ENCODE measurements at regions not wholly inside any gene's neighbourhood (a gene's known extent, or its start where the extent isn't known, plus 50 kb on each side); places are given as distances from the start of the nearest gene placed in this dataset.

DNA sequence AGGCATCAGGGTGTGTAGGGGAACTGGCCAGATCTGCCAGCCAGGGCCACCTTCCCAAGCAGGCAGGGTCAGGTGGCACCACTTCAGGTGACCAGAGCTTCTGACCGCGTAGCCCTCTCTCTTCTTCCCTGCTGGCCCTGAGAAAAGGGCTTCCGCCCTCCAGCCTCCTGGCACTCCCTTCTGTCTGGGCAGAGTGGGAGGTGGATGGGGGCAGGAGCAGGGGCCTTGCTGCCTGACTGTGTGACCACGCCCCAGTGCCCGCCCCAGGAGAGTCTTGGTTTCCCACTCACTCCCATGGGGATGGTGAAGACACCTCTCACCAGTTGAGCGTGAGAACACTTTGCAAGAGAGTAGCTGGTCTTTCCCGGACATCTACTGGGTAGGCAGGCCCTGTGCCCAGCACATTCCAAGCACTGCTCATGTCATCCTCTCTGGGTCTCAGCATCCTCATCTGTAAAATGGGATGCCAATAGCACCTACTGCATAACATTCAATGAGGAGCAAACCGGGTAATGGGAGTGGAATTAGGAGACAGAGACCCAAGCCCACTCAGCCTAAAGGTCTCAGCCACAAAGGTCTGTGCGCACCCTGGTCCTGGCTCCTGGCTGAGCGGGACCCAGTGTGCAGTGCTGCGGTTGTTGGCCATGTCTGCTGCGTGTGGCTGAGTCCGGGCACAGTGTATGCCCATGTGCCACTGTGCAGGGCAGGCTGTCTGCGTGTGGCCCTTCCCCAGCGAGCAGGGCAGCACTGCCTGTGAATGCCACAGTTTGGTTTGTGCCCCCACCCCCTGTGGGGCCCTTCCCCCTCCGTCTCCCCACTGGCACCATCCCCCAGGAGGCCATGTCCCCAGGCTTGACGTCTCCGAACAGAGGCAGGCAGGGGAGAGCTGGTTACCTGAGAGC lies 179.1 kb upstream of the IER5L start:
- Histone ChIP-seq H3K36me3 (ENCODE audit: insufficient read depth, low read length, poor library complexity, severe bottlenecking) (no peaks in the 10 kb centered on the region), H3K27me3 (replicated peaks; ENCODE audit: insufficient read depth, low read depth, low read length, poor library complexity) (no peaks in the 10 kb centered on the region), H3K4me1 (ENCODE audit: insufficient read depth, low read length, poor library complexity, severe bottlenecking) (peaks cover 12% of the 10 kb centered on the region), H3K4me3 (ENCODE audit: low read depth, low read length, poor library complexity, severe bottlenecking) (no peak overlapping the region), H3K27ac (ENCODE audit: low read depth, low read length, poor library complexity, severe bottlenecking) (no peak overlapping the region), H3K9me3 (ENCODE audit: low read depth, low read length, poor library complexity, severe bottlenecking) (peaks cover 5% of the 10 kb centered on the region)
- ChIA-PET CTCF (no interaction called here), POLR2A (ENCODE audit: low non-redundant PET) (interaction anchor here (0.6 kb wide), 1 partner anchor 19 kb away, joined by 6 read pairs; no protein-coding TSS in a partner anchor)
- no peak for TF ChIP-seq EZH2 (IDR thresholded peaks at IDR 0.05; ENCODE audit: borderline replicate concordance, low read depth, low read length, poor library complexity, severe bottlenecking)
- TF ChIP-seq, protein P1, sequence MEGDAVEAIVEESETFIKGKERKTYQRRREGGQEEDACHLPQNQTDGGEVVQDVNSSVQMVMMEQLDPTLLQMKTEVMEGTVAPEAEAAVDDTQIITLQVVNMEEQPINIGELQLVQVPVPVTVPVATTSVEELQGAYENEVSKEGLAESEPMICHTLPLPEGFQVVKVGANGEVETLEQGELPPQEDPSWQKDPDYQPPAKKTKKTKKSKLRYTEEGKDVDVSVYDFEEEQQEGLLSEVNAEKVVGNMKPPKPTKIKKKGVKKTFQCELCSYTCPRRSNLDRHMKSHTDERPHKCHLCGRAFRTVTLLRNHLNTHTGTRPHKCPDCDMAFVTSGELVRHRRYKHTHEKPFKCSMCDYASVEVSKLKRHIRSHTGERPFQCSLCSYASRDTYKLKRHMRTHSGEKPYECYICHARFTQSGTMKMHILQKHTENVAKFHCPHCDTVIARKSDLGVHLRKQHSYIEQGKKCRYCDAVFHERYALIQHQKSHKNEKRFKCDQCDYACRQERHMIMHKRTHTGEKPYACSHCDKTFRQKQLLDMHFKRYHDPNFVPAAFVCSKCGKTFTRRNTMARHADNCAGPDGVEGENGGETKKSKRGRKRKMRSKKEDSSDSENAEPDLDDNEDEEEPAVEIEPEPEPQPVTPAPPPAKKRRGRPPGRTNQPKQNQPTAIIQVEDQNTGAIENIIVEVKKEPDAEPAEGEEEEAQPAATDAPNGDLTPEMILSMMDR (conservative IDR thresholded peaks at IDR 0.05; ENCODE audit: low read depth, low read length): no peak
- intact Hi-C loops (cut with micrococcal nuclease; ENCODE audit: unreplicated experiment): no loop called here
- no TSS peak for BruUV-seq (replicated peaks)
- DNase-seq (ENCODE audit: low spot score): no peak

DNA sequence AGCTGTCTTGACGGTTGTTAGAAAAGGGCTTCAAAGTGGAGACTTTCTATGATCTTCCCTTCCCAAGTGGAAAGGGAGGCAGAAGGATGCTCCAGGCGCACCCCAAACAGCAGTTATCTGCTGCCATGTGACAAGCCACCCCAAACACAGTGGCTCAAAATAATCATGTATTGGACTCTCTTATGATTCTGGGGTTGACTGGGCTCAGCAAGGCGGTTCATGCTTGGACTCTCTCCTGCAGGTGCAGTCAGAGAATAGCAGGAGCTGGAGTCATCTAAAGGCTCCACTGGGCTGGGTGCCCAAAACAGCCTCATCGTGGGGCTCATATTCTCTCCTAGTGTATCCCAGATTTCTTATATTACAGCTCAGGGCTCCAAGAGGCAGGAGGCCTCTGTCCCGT lies 177.6 kb upstream of the IER5L start:
- no peak overlapping the region for H3K4me3 ChIP-seq (ENCODE audit: low read depth, low read length, poor library complexity, severe bottlenecking)
- no TSS peak for BruUV-seq (replicated peaks)
- no peaks in the 10 kb centered on the region for H3K36me3 ChIP-seq (ENCODE audit: insufficient read depth, low read length, poor library complexity, severe bottlenecking)
- ChIA-PET CTCF (no interaction called here), POLR2A (ENCODE audit: low non-redundant PET) (no interaction called here)
- no peak overlapping the region for H3K27ac ChIP-seq (ENCODE audit: low read depth, low read length, poor library complexity, severe bottlenecking)
- H3K9me3 ChIP-seq (ENCODE audit: low read depth, low read length, poor library complexity, severe bottlenecking): peaks cover 5% of the 10 kb centered on the region
- no peaks in the 10 kb centered on the region for H3K27me3 ChIP-seq (replicated peaks; ENCODE audit: insufficient read depth, low read depth, low read length, poor library complexity)
- H3K4me1 ChIP-seq (ENCODE audit: insufficient read depth, low read length, poor library complexity, severe bottlenecking): peaks cover 26% of the 10 kb centered on the region
- TF ChIP-seq, protein P1 (conservative IDR thresholded peaks at IDR 0.05; ENCODE audit: low read depth, low read length): no peak
- no peak for TF ChIP-seq EZH2 (IDR thresholded peaks at IDR 0.05; ENCODE audit: borderline replicate concordance, low read depth, low read length, poor library complexity, severe bottlenecking)
- intact Hi-C loops (cut with micrococcal nuclease; ENCODE audit: unreplicated experiment): no loop called here
- no peak for DNase-seq (ENCODE audit: low spot score)

DNA sequence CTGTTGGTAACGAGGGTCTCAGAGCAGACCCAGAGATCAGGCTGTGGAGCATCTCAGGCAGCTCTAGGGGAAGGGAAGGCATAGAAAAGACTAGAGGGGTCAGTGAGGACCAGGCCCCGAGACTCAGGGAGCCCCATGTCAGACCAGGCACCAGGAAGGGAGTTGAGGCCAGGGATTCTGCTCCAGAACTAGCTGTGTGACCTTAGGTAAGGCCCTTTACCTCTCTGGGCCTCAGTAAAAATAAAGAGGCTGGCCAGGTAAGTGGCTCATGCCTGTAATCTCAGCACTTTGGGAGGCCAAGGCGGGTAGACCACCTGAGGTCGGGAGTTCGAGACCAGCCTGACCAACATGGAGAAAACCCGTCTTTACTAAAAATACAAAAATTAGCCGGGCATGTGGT lies 176.4 kb upstream of the IER5L start:
- BruUV-seq (replicated peaks): no TSS peak
- ChIA-PET POLR2A (ENCODE audit: low non-redundant PET) (no interaction called here), CTCF (no interaction called here)
- Histone ChIP-seq H3K4me1 (ENCODE audit: insufficient read depth, low read length, poor library complexity, severe bottlenecking) (peaks cover 26% of the 10 kb centered on the region), H3K27ac (ENCODE audit: low read depth, low read length, poor library complexity, severe bottlenecking) (no peak overlapping the region), H3K4me3 (ENCODE audit: low read depth, low read length, poor library complexity, severe bottlenecking) (no peak overlapping the region), H3K9me3 (ENCODE audit: low read depth, low read length, poor library complexity, severe bottlenecking) (peaks cover 5% of the 10 kb centered on the region), H3K27me3 (replicated peaks; ENCODE audit: insufficient read depth, low read depth, low read length, poor library complexity) (no peaks in the 10 kb centered on the region), H3K36me3 (ENCODE audit: insufficient read depth, low read length, poor library complexity, severe bottlenecking) (no peaks in the 10 kb centered on the region)
- intact Hi-C loops (cut with micrococcal nuclease; ENCODE audit: unreplicated experiment): no loop called here
- no peak for DNase-seq (ENCODE audit: low spot score)
- TF ChIP-seq, protein P1 (conservative IDR thresholded peaks at IDR 0.05; ENCODE audit: low read depth, low read length): no peak
- no peak for TF ChIP-seq EZH2 (IDR thresholded peaks at IDR 0.05; ENCODE audit: borderline replicate concordance, low read depth, low read length, poor library complexity, severe bottlenecking)
